HepG2 (cell line): ENCODE measurements at regions not wholly inside any gene's neighbourhood (a gene's known extent, or its start where the extent isn't known, plus 50 kb on each side); places are given as distances from the start of the nearest gene placed in this dataset.

Experiments
- ATAC-seq: fragments of 200-7000 bp; cut with Tn5 transposase; 3 replicates; pipeline ENCODE4 v1.9.1; 2020; ENCODE audit warnings: mild to moderate bottlenecking, moderate library complexity
- BruUV-seq: library from RNA; stranded (reverse); fragments of 400-500 nt; replicated peaks from 2 replicates; lab custom pipeline; 2021; lab: Mats Ljungman, UMichigan
- CTCF ChIA-PET: fragments of 300-600 bp; formaldehyde crosslinking; extraction: SDS; loops from one replicate; lab custom pipeline; 2021; ENCODE audit warnings: low total read pairs, inconsistent platforms, low intra/inter-chr PET ratio; lab: Yijun Ruan, JAX
- POLR2A ChIA-PET: fragments of 350-600 bp; sonication (Branson Sonifier 250); formaldehyde crosslinking; loops from one replicate; lab custom pipeline; 2020; ENCODE audit warnings: antibody characterized with exemption, inconsistent platforms; lab: Yijun Ruan, JAX
- DNase-seq: peaks from one replicate; pipeline ENCODE4 v3.0.0-alpha.2; 2015; ENCODE audit warnings: low spot score
- FAIRE-seq: peaks from 3 replicates; lab custom pipeline; 2011; peaks lifted over from hg19 to GRCh38; lab: Jason Lieb, UNC
- H2AFZ ChIP-seq: one replicate; pipeline ENCODE4 v1.6.1; 2011; ENCODE audit warnings: low read length, inconsistent platforms
- H3K27ac ChIP-seq: fragments of 300-600 bp; 3 replicates; pipeline ENCODE4 v1.8.0; 2011; ENCODE audit warnings: mixed run types, mild to moderate bottlenecking, mixed read lengths, low read length, inconsistent platforms; ENCODE audit not compliant: insufficient read depth; ENCODE audit errors: extremely low read length
- H3K27me3 ChIP-seq, 2 experiments: fragments of 200-600 bp in 1 of 2; 2 replicates in 1 of 2; 3 replicates in 1 of 2; pipeline versions ENCODE4 v1.6.0 to v1.8.0; 2011; ENCODE audit warnings: low read length in 2 of 2, mild to moderate bottlenecking in 2 of 2, moderate library complexity in 2 of 2, inconsistent platforms in 1 of 2; ENCODE audit not compliant: insufficient read depth in 2 of 2, control insufficient read depth in 1 of 2
- H3K36me3 ChIP-seq, 2 experiments: fragments of 200-600 bp in 1 of 2; replicated peaks in 1 of 2; 2 replicates in 1 of 2; 3 replicates in 1 of 2; pipeline versions ENCODE4 v1.5.1 to v1.8.0; 2011; ENCODE audit warnings: low read length in 2 of 2, inconsistent platforms in 1 of 2; ENCODE audit not compliant: insufficient read depth in 2 of 2, control insufficient read depth in 1 of 2
- H3K4me1 ChIP-seq: 2 replicates; pipeline ENCODE4 v1.5.1; 2012; ENCODE audit warnings: low read length, inconsistent platforms; ENCODE audit not compliant: insufficient read depth
- H3K4me2 ChIP-seq: 2 replicates; pipeline ENCODE4 v1.6.0; 2011; ENCODE audit warnings: low read depth, low read length, inconsistent platforms
- H3K4me3 ChIP-seq, 3 experiments: fragments of 200-600 bp in 1 of 3; sonication (generic), shearing (Covaris generic) in 1 of 3; replicated peaks in 1 of 3; 2 replicates each; pipeline ENCODE4 v1.5.1; 2011 to 2016; ENCODE audit warnings: low read length in 3 of 3, inconsistent platforms in 2 of 3, low read depth in 2 of 3, mild to moderate bottlenecking in 2 of 3, control low read depth in 1 of 3, mixed read lengths in 1 of 3; ENCODE audit not compliant: insufficient read depth in 1 of 3
- H3K79me2 ChIP-seq: one replicate; pipeline ENCODE4 v1.6.1; 2011; ENCODE audit warnings: low read length, inconsistent platforms; ENCODE audit not compliant: insufficient read depth
- H3K9ac ChIP-seq: 2 replicates; pipeline ENCODE4 v1.6.0; 2011; ENCODE audit warnings: mild to moderate bottlenecking, low read depth, low read length, inconsistent platforms; ENCODE audit not compliant: insufficient read depth
- H3K9me3 ChIP-seq: 2 replicates; pipeline ENCODE4 v1.5.1; 2012; ENCODE audit warnings: mild to moderate bottlenecking, low read length
- H4K20me1 ChIP-seq: 2 replicates; pipeline ENCODE4 v1.6.0; 2011; ENCODE audit warnings: inconsistent platforms, mild to moderate bottlenecking, low read length, moderate library complexity; ENCODE audit not compliant: insufficient read depth
- FOXO1 ChIP-seq: sonication (generic); formaldehyde crosslinking; IDR thresholded peaks from 2 replicates; pipeline ENCODE4 v1.4.0; 2020; ENCODE audit warnings: missing genetic modification reagents
- HMG20A ChIP-seq: IDR thresholded peaks from 2 replicates; pipeline ENCODE4 v1.6.1; 2016; ENCODE audit warnings: borderline replicate concordance
- MATR3 ChIP-seq: sonication (generic); formaldehyde crosslinking; IDR thresholded peaks from 2 replicates; pipeline ENCODE4 v1.4.0; 2020; ENCODE audit warnings: missing genetic modification reagents
- MBD4 ChIP-seq: IDR thresholded peaks from 2 replicates; pipeline ENCODE4 v1.6.1; 2012; ENCODE audit warnings: low read length, inconsistent platforms, borderline replicate concordance
- STAG1 ChIP-seq: sonication (generic); formaldehyde crosslinking; IDR thresholded peaks from 2 replicates; pipeline ENCODE4 v1.4.0; 2020; ENCODE audit warnings: missing genetic modification reagents
- ZNF510 ChIP-seq: sonication (generic); formaldehyde crosslinking; IDR thresholded peaks from 2 replicates; pipeline ENCODE4 v1.4.0; 2020; ENCODE audit warnings: low read depth, mild to moderate bottlenecking, missing genetic modification reagents
- ZNF790 ChIP-seq: sonication (generic); formaldehyde crosslinking; IDR thresholded peaks from 2 replicates; pipeline ENCODE4 v1.8.0; 2022; ENCODE audit warnings: missing genetic modification reagents, mild to moderate bottlenecking, borderline replicate concordance
- WGBS: methylation state at CpG from one replicate; pipeline ENCODE4 v1.1.6; 2017; ENCODE audit warnings: low lambda C conversion rate; 5-methylcytosine and 5-hydroxymethylcytosine counted together
- in situ Hi-C: cut with HindIII; loops from 2 replicates; pipeline ENCODE4 v1.10.0; 2017; ENCODE audit warnings: low pct_unique_long_range_greater_than_20kb; ENCODE audit not compliant: extremely low pct_ligation_motif_present
- intact Hi-C: fragments of 100-400 bp; cut with micrococcal nuclease; formaldehyde crosslinking; loops from one replicate; pipeline ENCODE4 v1.10.0; 2022; ENCODE audit not compliant: unreplicated experiment
- TF ChIP-seq, protein P1 (sequence below): sonication (generic); formaldehyde crosslinking; IDR thresholded peaks from 2 replicates; pipeline ENCODE4 v1.5.0; 2020; ENCODE audit warnings: missing genetic modification reagents

DNA sequence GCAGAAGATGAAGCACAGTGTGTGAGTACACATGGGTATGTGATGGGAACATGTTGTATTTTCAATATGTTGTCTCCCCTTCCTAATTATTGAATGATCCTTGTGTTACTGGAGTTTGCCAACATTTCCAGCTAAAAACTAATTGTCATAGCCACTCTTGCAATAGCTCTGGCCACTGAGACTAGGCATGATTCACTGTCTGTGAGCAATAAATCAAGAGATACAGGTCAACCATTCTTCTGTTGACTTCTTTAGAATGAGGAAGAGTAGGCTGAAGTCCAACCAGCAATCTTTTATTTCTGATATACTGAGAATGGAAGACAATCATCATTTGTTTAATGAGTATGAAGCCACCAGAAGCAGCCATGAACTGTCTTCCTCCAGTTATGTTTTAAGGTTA, 413.9 kb downstream of the SLITRK5 start (continued):
- TF ChIP-seq MBD4 (no peak), FOXO1 (CRISPR knock-in tag) (no peak), MATR3 (CRISPR knock-in tag) (no peak), HMG20A (CRISPR knock-in tag) (no peak), ZNF510 (no peak), ZNF790 (no peak)
- TF ChIP-seq, protein P1, sequence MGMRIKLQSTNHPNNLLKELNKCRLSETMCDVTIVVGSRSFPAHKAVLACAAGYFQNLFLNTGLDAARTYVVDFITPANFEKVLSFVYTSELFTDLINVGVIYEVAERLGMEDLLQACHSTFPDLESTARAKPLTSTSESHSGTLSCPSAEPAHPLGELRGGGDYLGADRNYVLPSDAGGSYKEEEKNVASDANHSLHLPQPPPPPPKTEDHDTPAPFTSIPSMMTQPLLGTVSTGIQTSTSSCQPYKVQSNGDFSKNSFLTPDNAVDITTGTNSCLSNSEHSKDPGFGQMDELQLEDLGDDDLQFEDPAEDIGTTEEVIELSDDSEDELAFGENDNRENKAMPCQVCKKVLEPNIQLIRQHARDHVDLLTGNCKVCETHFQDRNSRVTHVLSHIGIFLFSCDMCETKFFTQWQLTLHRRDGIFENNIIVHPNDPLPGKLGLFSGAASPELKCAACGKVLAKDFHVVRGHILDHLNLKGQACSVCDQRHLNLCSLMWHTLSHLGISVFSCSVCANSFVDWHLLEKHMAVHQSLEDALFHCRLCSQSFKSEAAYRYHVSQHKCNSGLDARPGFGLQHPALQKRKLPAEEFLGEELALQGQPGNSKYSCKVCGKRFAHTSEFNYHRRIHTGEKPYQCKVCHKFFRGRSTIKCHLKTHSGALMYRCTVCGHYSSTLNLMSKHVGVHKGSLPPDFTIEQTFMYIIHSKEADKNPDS (CRISPR knock-in tag), result no peak

DNA sequence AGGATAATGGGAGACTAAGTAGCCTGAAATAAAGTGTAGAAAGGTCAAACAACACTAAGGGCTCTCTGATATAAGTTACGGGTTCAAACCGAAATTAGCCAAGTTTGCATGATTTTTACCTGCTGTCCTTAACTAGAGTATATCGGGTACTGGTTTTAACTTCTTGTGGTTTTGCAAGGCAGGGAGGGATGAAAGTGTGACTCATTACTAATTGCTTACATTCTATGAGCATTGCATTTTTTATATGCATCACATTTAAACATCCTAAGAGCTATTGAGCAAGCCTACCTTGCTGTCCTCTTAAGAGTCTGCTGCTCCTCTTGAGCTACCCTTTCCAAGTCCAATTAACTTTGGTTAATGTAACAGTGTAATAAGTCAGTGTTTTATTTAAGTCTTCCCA, 415.4 kb downstream of the SLITRK5 start:
- 18% methylated on average over 3 of the region's 3 CpGs for WGBS
- Histone ChIP-seq H3K79me2 (no peaks in the 10 kb centered on the region), H3K9me3 (peaks cover 23% of the 10 kb centered on the region), H3K36me3 (no peaks in the 10 kb centered on the region), H4K20me1 (no peaks in the 10 kb centered on the region), H3K9ac (no peak overlapping the region), H2AFZ (no peak overlapping the region), H3K27me3 (no peaks in the 10 kb centered on the region), H3K27ac (no peak overlapping the region), H3K4me3 (no peak overlapping the region), H3K4me2 (no peak overlapping the region), H3K4me1 (no peaks in the 10 kb centered on the region)
- no TSS peak for BruUV-seq
- ATAC-seq, result no peak
- FAIRE-seq, result no peak
- intact Hi-C loops, result no loop called here
- no peak for TF ChIP-seq STAG1
- ChIA-PET POLR2A (no interaction called here), CTCF (no interaction called here)
- no peak for DNase-seq
- in situ Hi-C loops, result no loop called here
